CD14-positive monocyte (primary cell): ENCODE measurements at regions not wholly inside any gene's neighbourhood (a gene's known extent, or its start where the extent isn't known, plus 50 kb on each side); places are given as distances from the start of the nearest gene placed in this dataset.

ENCODE experiments used
- DNase-seq, 3 donors: peaks; one replicate each; pipeline ENCODE4 v3.0.0-alpha.2; 2011 to 2022
- H2AFZ ChIP-seq: 2 replicates; pipeline ENCODE4 v1.6.0; 2012; ENCODE audit warnings: mild to moderate bottlenecking, low read depth, low read length, inconsistent platforms; ENCODE audit not compliant: insufficient read depth, poor library complexity, severe bottlenecking
- H3K27ac ChIP-seq, 2 donors: 1 replicate in 1 of 2; 2 replicates in 1 of 2; pipeline ENCODE4 v1.5.1; 2012 to 2013; ENCODE audit warnings: low read length in 2 of 2, control low read depth in 1 of 2, inconsistent platforms in 1 of 2, low read depth in 1 of 2, mild to moderate bottlenecking in 1 of 2
- H3K27me3 ChIP-seq, 2 donors: one replicate each; pipeline versions ENCODE4 v1.6.0 to v1.6.1; 2011 to 2013; ENCODE audit warnings: low read length in 2 of 2; ENCODE audit not compliant: control insufficient read depth in 2 of 2, insufficient read depth in 2 of 2
- H3K36me3 ChIP-seq, 2 donors: replicated peaks in 1 of 2; 1 replicate in 1 of 2; 2 replicates in 1 of 2; pipeline versions ENCODE4 v1.5.1 to v1.6.1; 2012 to 2013; ENCODE audit warnings: low read length in 2 of 2, control low read depth in 1 of 2, inconsistent platforms in 1 of 2, mild to moderate bottlenecking in 1 of 2; ENCODE audit not compliant: insufficient read depth in 2 of 2, control insufficient read depth in 1 of 2
- H3K4me1 ChIP-seq, 2 donors: 1 replicate in 1 of 2; 2 replicates in 1 of 2; pipeline versions ENCODE4 v1.5.1 to v1.6.1; 2012 to 2013; ENCODE audit warnings: low read length in 2 of 2, control low read depth in 1 of 2, inconsistent platforms in 1 of 2, mild to moderate bottlenecking in 1 of 2, moderate library complexity in 1 of 2; ENCODE audit not compliant: insufficient read depth in 2 of 2, control insufficient read depth in 1 of 2
- H3K4me2 ChIP-seq: replicated peaks from 2 replicates; pipeline ENCODE3; 2012; ENCODE audit warnings: low read length, moderate library complexity, mild to moderate bottlenecking; ENCODE audit not compliant: poor library complexity, severe bottlenecking; ENCODE audit errors: extremely low read depth
- H3K4me3 ChIP-seq, 3 experiments: fragments of 200-600 bp in 1 of 3; sonication (generic) in 1 of 3; replicated peaks in 1 of 3; 1 replicate in 2 of 3; 2 replicates in 1 of 3; pipeline ENCODE4 v1.5.1; 2011 to 2013; ENCODE audit warnings: low read length in 3 of 3, mild to moderate bottlenecking in 3 of 3, control low read depth in 2 of 3, low read depth in 2 of 3, inconsistent platforms in 1 of 3, moderate library complexity in 1 of 3
- H3K79me2 ChIP-seq: 2 replicates; pipeline ENCODE4 v1.6.0; 2012; ENCODE audit warnings: mild to moderate bottlenecking, control low read depth, inconsistent platforms, low read length, moderate library complexity; ENCODE audit not compliant: insufficient read depth
- H3K9ac ChIP-seq: 2 replicates; pipeline ENCODE4 v1.6.0; 2017; ENCODE audit warnings: low read length, mild to moderate bottlenecking; ENCODE audit not compliant: insufficient read depth, poor library complexity, severe bottlenecking
- H3K9me3 ChIP-seq, 2 donors: replicated peaks in 1 of 2; 1 replicate in 1 of 2; 2 replicates in 1 of 2; pipeline versions ENCODE4 v1.5.1 to v1.6.1; 2012 to 2013; ENCODE audit warnings: low read length in 2 of 2, control low read depth in 1 of 2; ENCODE audit not compliant: control insufficient read depth in 1 of 2, insufficient read depth in 1 of 2
- H4K20me1 ChIP-seq: 2 replicates; pipeline ENCODE4 v1.6.0; 2012; ENCODE audit warnings: mild to moderate bottlenecking, low read length, control low read depth, moderate library complexity; ENCODE audit not compliant: insufficient read depth
- H3K27ac Mint-ChIP-seq, 7 donors: one replicate each; pipeline ENCODE4 v1.8.0; 2020; ENCODE audit warnings: mild to moderate bottlenecking in 7 of 7, mixed read lengths in 7 of 7, moderate library complexity in 6 of 7, inconsistent platforms in 2 of 7
- H3K27me3 Mint-ChIP-seq, 3 donors: one replicate each; pipeline ENCODE4 v1.8.0; 2021 to 2022; ENCODE audit warnings: low read depth in 3 of 3, mild to moderate bottlenecking in 3 of 3, mixed read lengths in 3 of 3, moderate library complexity in 3 of 3, inconsistent platforms in 1 of 3
- H3K36me3 Mint-ChIP-seq, 2 donors: one replicate each; pipeline ENCODE4 v1.8.0; 2020; ENCODE audit warnings: mixed read lengths in 2 of 2, inconsistent platforms in 1 of 2, mild to moderate bottlenecking in 1 of 2
- H3K4me1 Mint-ChIP-seq: one replicate; pipeline ENCODE4 v1.8.0; 2020; ENCODE audit warnings: mild to moderate bottlenecking, mixed read lengths
- H3K4me3 Mint-ChIP-seq, 2 donors: one replicate each; pipeline ENCODE4 v1.8.0; 2020; ENCODE audit warnings: mild to moderate bottlenecking in 2 of 2, mixed read lengths in 2 of 2, moderate library complexity in 1 of 2
- H3K9me3 Mint-ChIP-seq, 7 donors: one replicate each; pipeline ENCODE4 v1.8.0; 2020 to 2022; ENCODE audit warnings: mixed read lengths in 7 of 7, mild to moderate bottlenecking in 6 of 7, moderate library complexity in 6 of 7, inconsistent platforms in 2 of 7
- CTCF ChIP-seq: fragments of 200-600 bp; IDR thresholded peaks from one replicate; pipeline ENCODE4 v1.8.0; 2022; ENCODE audit warnings: antibody characterized with exemption, mild to moderate bottlenecking
- WGBS: methylation state at CpG from one replicate; pipeline ENCODE4 v1.1.5; 2013; ENCODE audit warnings: missing lambda C conversion rate; ENCODE audit not compliant: insufficient coverage; 5-methylcytosine and 5-hydroxymethylcytosine counted together
- intact Hi-C, 2 donors: fragments of 100-400 bp; cut with micrococcal nuclease; formaldehyde crosslinking; loops; one replicate each; pipeline versions ENCODE4 v1.15.0 to v1.15.1; 2023

- intact Hi-C loops, result no loop called here
- WGBS, result 84% methylated on average over 9 of the region's 12 CpGs
- no peak overlapping the region for H3K4me3 Mint-ChIP-seq
- Histone ChIP-seq H3K4me3 (no peak overlapping the region), H3K9me3 (peaks cover 0 to 9% of the 10 kb centered on the region in 2 donors), H4K20me1 (no peaks in the 10 kb centered on the region), H3K4me2 (no peak overlapping the region), H3K4me1 (no peaks in the 10 kb centered on the region), H3K9ac (no peak overlapping the region), H3K27me3 (no peaks in the 10 kb centered on the region), H2AFZ (no peak overlapping the region), H3K79me2 (no peaks in the 10 kb centered on the region), H3K36me3 (no peaks in the 10 kb centered on the region), H3K27ac (no peak overlapping the region)
- H3K4me1 Mint-ChIP-seq, result no peaks in the 10 kb centered on the region
- H3K9me3 Mint-ChIP-seq, result peaks cover 0 to 9% (median 0%) of the 10 kb centered on the region in 7 donors
- peaks cover 2 to 12% (median 8%) of the 10 kb centered on the region in 3 donors for H3K27me3 Mint-ChIP-seq
- no peak for TF ChIP-seq CTCF
- no peak for DNase-seq
- no peaks in the 10 kb centered on the region for H3K36me3 Mint-ChIP-seq
- H3K27ac Mint-ChIP-seq, result no peak overlapping the region
These were observed 108.2 kb upstream of the RAB12 start for GRCh38 chr18:8501044-8501443.

- no peak for DNase-seq
- H3K79me2 ChIP-seq, result no peaks in the 10 kb centered on the region
- Mint-ChIP-seq H3K27me3 (peaks cover 4 to 12% (median 7%) of the 10 kb centered on the region in 3 donors), H3K9me3 (peaks cover 0 to 9% (median 0%) of the 10 kb centered on the region in 7 donors), H3K4me3 (no peak overlapping the region), H3K27ac (no peak overlapping the region), H3K36me3 (no peaks in the 10 kb centered on the region), H3K4me1 (no peaks in the 10 kb centered on the region)
- no peaks in the 10 kb centered on the region for H3K36me3 ChIP-seq
- 78% methylated on average over 1 of the region's 1 CpG for WGBS
- H3K9ac ChIP-seq, result no peak overlapping the region
- H3K27ac ChIP-seq, result no peak overlapping the region
- TF ChIP-seq CTCF, result no peak
- H4K20me1 ChIP-seq, result no peaks in the 10 kb centered on the region
- intact Hi-C loops, result no loop called here
- H3K27me3 ChIP-seq, result no peaks in the 10 kb centered on the region
- H2AFZ ChIP-seq, result no peak overlapping the region
- H3K4me3 ChIP-seq, result no peak overlapping the region
- no peaks in the 10 kb centered on the region for H3K4me1 ChIP-seq
- H3K9me3 ChIP-seq, result peaks cover 0 to 9% of the 10 kb centered on the region in 2 donors
- no peak overlapping the region for H3K4me2 ChIP-seq
These were observed 106.0 kb upstream of the RAB12 start for GRCh38 chr18:8503248-8503647.
